ENCODE measurements at regions not wholly inside any gene's neighbourhood (a gene's known extent, or its start where the extent isn't known, plus 50 kb on each side); places are given as distances from the start of the nearest gene placed in this dataset.

- DNase-seq = no peak
Measured at GRCh38 chr4:171759274-171759673, 53.9 kb upstream of the GALNTL6 start.

GRCh38 chr4:171751538-171751937 lies 61.7 kb upstream of the GALNTL6 start:
- no peak for DNase-seq

- no peak for DNase-seq
Measured at GRCh38 chr4:171746418-171746817, 66.8 kb upstream of the GALNTL6 start.

- DNase-seq = no peak
Measured at GRCh38 chr4:171742436-171742835, 70.8 kb upstream of the GALNTL6 start.

GRCh38 chr4:171727185-171727584 lies 86.0 kb upstream of the GALNTL6 start:
- DNase-seq = no peak

GRCh38 chr4:171721937-171722336 lies 91.3 kb upstream of the GALNTL6 start:
- no peak for DNase-seq

GRCh38 chr4:171719691-171720090 lies 93.5 kb upstream of the GALNTL6 start:
- no peak for DNase-seq

GRCh38 chr4:171718665-171719064 lies 94.5 kb upstream of the GALNTL6 start:
- DNase-seq = no peak

GRCh38 chr4:171718069-171718468 lies 95.1 kb upstream of the GALNTL6 start:
- no peak for DNase-seq

- no peak for DNase-seq
Measured at GRCh38 chr4:171717231-171717741, 95.9 kb upstream of the GALNTL6 start.

GRCh38 chr4:171715973-171716372 lies 97.2 kb upstream of the GALNTL6 start:
- no peak for DNase-seq

GRCh38 chr4:171714791-171715454 lies 98.3 kb upstream of the GALNTL6 start:
- no peak for DNase-seq

- peak; percentile 58 for DNase-seq
Measured at GRCh38 chr4:171710743-171711142, 102.5 kb upstream of the GALNTL6 start.

GRCh38 chr4:171676555-171677215 lies 136.5 kb upstream of the GALNTL6 start:
- DNase-seq = no peak

- no peak for DNase-seq
Measured at GRCh38 chr4:171674781-171675180, 138.4 kb upstream of the GALNTL6 start.

- no peak for DNase-seq
Measured at GRCh38 chr4:171668403-171668802, 144.8 kb upstream of the GALNTL6 start.

GRCh38 chr4:171667906-171668305 lies 145.3 kb upstream of the GALNTL6 start:
- DNase-seq = no peak

GRCh38 chr4:171651071-171651470 lies 162.1 kb upstream of the GALNTL6 start:
- DNase-seq = no peak

GRCh38 chr4:171650543-171650942 lies 162.7 kb upstream of the GALNTL6 start:
- no peak for DNase-seq

GRCh38 chr4:171648926-171649325 lies 164.3 kb upstream of the GALNTL6 start:
- DNase-seq = no peak

- no peak for DNase-seq
Measured at GRCh38 chr4:171646984-171647383, 166.2 kb upstream of the GALNTL6 start.

GRCh38 chr4:171644430-171645057 lies 168.7 kb upstream of the GALNTL6 start:
- no peak for DNase-seq

- DNase-seq = no peak
Measured at GRCh38 chr4:171639540-171639939, 173.7 kb upstream of the GALNTL6 start.

- no peak for DNase-seq
Measured at GRCh38 chr4:171636606-171637005, 176.6 kb upstream of the GALNTL6 start.

Data from NCI-H1436 treated with DMSO at 0.1 percent for 48 hours (cell line).